Activated T-helper 9 cell treated with anti-CD3 and anti-CD28 coated beads, Interleukin-2, amount 50 U/mL, for 16 hours (primary cell): ENCODE measurements at regions not wholly inside any gene's neighbourhood (a gene's known extent, or its start where the extent isn't known, plus 50 kb on each side); places are given as distances from the start of the nearest gene placed in this dataset.
"Not testable (repeated sequence)": the region's sequence is repeated elsewhere in the genome, so short reads cannot be mapped to it uniquely, and the experiment has no call there.

ENCODE experiments used
- DNase-seq: peaks from one replicate; pipeline ENCODE4 v3.0.0-alpha.2; 2020; ENCODE audit warnings: low read depth

DNA sequence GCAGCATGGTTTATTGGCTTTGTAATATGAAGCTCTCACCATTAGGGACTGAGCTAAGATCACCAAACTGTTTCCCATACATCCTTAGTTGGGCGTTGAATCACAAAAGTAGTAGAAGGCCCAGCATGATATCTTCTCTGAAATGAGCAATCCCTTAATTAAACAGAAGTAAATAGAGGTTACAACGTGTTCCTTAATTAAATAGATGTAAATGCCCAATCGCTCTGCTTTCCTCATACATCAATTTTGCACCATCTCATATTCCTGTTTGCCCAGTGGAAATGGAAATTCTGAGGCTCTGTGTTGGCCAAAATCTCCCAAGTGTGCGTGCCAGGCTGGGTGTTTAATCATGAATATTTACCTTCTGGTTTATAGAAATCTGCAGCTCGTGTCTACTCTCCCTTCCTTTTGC lies 107.4 kb upstream of the FOXB1 start:
- DNase-seq: no peak

DNA sequence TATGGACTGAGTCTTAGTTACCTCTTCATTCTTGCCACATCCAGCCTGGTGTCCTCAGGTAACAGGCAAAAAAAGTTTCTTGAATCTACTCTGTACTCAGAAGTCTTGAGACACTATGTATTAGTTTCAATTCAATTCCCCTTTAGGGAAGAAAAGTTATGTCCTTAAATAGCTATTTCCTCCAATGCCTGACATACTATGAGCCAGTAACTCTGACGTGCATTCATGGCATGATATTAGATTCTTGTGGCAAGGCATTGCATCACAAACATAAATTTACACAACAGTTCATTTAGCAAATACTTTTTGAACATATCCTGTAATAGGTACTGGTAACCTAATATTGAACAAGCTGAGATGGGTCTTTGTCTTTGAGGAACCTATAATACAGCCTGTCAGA lies 109.3 kb upstream of the FOXB1 start:
- no peak for DNase-seq

DNA sequence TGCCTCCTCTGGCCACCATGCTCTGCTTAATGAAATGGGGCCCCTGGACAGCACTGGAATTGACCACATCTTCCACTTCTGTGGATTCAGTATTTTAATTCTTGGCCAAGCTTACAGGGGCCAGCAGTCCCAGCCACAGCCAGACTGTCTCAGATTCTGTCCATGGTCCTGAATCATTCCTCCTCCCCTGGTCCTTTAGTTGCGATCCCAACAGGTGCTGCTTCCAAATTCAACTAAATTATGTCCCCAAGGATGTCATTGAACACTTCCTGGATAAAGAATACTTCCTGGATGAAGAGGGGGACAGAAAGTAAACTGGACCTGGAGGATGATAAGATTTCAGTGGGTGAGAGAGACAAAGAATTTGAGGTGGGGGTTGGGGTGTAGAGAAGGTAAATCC lies 111.1 kb upstream of the FOXB1 start:
- DNase-seq: no peak

DNA sequence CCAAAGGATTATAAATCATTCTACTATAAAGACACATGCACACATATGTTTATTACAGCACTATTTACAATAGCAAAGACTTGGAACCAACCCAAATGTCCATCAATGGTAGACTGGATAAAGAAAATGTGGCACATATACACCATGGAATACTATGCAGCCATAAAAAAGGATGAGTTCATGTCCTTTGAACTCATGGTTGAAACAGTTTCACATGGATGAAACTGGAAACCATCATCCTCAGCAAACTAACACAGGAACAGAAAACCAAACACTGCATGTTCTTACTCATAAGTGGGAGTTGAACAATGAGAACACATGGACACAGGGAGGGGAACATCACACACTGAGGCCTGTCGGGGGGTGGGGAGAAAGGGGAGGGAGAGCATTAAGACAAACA lies 116.2 kb upstream of the FOXB1 start:
- not testable (repeated sequence) for DNase-seq

DNA sequence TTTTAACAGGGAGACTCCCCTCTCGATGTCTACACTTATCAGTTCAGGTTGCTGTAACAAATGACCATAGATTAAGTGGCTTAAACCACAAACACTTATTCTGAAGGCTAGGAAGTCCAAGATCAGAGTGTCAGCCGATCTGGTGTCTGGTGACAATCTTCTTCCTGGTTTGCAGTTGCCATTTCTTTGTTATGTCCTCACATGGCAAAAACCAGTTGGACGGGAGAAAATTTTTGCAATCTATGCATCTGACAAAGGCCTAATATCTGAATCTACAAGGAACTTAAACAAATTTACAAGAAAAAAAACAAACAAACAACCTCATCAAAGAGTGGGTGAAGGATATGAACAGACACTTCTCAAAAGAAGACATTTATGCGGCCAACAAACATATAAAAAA lies 116.9 kb upstream of the FOXB1 start:
- DNase-seq: no peak

DNA sequence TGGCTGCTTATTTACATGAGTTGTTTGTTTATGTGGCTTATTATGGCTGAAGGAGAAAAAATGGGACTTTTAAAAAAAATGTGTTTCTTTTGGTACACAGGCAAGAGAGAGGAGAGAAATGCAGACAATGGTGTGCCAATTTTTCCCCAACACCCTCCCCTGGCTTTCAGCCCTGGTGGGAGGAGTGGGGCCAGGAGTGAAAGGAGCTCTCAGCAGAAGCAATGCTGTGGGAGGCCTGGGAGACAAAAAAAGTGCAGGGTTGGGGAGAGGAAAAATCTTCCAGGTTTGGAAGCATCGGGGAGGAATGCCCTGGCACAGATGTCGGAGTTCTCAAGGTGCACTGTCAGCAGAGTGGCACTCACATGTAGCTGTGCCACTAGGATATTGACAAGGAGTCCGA lies 117.7 kb upstream of the FOXB1 start:
- no peak for DNase-seq

DNA sequence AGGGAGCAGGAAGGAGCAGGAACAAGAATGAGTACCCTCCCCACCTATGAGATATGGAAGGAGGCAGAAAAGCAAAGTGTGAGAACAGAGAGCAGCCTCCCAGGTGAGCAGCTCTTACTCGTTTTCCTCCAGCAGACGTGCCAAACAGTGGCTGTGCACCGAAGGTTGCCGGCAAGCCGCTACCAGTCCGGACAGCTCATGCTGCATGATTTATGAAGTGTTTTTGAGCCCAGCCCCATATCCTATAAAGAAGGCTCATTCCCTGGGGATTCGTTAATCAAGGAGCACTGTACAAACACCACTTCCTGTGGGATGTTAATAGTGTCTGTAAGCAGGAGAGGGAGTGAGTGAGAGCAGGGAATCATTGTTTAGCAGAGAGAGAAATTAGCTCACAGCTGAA lies 118.3 kb upstream of the FOXB1 start:
- no peak for DNase-seq

DNA sequence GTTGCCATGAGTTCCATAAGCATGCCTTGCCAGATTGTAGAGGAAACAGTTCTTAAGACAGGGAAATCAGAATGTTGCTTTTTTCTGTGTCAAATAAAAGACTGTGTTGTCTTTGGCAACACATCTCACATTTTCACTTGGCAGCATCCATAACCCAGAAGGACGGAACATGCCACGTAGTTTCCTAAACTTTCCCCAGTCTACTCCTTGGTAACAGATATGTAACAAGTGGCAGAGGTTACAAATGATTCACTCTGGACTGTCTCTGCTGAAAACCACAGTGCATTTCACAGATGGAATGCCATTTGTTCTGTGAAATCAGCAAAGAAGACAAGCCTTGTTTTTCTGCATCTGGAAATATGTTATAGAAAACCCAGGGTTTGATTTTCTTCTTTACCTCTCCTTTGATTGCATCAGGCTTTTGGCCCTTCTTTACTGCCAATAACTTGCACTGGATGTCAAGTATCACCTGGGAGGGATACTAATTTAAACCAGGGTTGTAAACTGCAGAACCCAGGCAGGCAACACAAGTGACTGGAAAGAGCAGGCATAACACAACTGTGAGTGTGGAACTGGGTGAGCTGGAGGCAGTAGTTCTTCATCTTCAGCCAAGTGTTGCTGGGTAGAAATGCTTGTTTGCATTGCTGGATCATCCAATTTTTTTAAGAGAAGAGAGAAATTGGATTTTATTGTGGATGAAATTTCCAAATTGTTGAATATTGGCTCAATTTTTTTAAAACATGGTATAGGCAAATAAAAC lies 124.4 kb upstream of the FOXB1 start:
- no peak for DNase-seq

DNA sequence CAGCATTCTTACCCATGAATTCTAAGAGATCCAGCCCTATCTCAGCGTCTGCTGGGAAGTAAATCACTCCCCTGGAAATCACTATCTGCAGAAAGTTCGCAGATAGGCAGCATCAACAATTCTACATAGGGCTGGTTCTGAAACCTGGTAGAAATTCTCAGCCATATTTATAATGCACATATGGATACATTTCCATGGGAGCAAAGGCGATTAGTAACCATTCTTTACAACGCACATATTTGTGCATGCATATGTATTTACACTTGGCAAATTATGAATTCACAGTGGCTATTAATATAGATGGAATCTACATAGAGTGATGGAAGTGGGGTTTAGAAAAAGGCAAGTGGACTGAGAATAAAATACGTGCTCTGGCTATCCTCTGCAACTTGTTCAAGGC lies 128.0 kb upstream of the FOXB1 start:
- DNase-seq: no peak

DNA sequence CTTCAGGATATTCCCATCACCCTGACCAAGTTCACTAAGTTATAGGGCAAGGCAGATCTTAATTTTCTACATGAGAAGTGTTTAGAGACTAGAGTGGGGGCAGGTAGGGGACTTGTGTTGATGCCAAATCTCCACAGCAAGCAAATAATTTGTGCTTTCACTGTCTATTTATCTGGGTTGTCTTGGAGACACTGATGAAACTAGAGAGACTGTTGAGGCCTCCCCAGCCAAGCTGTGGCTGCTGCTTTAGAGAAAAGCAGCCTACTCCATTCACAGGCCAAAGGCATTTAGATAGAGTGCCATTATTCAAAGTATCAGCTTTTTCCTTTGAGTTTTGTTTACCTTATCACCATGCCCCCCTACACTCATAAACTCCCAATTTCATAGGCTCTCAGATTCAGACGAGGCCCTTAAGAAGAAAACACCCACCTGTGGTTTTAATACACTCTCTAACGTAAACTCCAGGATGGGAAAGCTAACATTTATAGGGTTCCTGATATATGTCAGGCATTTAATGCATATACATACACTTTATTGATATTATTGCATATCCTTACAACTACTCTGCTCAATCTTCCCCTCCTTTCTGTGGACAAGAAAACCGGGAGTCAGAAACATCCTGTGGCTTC lies 130.4 kb upstream of the FOXB1 start:
- no peak for DNase-seq

DNA sequence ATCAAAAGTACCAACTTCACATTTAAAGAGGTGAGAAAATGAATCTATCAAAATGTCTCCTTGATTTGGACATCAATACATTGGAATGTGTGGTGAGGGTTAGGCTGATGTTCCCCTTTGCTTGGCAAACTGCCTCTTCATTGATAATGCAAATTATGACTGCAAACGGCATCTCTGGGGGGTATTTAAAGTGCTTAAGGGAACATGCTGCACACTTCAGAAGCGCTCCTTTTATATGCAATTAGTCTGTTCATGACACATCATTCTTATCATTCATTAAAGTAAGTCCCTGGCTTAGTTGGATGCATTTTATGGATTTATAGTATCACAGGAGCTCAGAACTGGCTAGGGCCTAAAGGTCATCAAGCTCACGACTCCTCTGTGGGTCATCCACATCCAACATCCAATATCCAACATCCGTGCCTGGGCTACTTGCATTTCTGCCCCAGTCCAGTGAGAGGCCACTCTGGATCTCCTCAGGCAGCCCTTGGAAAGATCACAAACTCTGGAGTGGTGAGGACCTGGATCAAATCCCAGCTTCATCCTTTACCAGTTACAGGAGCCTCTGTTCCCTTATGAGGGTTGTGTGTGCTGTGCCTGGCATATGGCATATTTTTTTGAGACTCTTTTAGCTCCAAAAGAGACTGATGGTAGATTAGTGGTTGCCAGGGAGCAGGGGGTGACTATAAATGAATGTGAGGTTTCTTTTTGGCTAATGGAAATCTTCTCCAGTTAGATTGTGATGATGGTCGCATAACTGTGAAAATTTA lies 136.8 kb upstream of the FOXB1 start:
- no peak for DNase-seq

DNA sequence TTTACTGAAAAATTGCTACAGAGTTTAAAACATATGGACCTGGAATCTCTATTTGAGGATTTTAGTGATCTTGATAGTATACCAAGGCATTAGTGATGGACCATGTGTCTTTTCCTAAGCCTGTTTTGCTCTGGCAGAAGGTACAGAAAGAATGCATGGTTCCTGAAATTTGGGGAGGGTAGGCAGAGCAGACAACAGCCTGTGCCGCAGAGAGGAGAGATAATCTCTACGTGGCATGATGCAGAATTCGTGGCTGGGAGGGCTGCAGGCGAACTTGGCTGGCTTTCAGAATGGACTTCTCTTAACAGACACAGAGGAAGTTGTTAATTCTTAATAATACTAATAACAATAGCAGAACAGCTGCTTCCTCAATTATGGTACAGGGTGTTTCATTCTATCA lies 137.5 kb upstream of the FOXB1 start:
- no peak for DNase-seq

DNA sequence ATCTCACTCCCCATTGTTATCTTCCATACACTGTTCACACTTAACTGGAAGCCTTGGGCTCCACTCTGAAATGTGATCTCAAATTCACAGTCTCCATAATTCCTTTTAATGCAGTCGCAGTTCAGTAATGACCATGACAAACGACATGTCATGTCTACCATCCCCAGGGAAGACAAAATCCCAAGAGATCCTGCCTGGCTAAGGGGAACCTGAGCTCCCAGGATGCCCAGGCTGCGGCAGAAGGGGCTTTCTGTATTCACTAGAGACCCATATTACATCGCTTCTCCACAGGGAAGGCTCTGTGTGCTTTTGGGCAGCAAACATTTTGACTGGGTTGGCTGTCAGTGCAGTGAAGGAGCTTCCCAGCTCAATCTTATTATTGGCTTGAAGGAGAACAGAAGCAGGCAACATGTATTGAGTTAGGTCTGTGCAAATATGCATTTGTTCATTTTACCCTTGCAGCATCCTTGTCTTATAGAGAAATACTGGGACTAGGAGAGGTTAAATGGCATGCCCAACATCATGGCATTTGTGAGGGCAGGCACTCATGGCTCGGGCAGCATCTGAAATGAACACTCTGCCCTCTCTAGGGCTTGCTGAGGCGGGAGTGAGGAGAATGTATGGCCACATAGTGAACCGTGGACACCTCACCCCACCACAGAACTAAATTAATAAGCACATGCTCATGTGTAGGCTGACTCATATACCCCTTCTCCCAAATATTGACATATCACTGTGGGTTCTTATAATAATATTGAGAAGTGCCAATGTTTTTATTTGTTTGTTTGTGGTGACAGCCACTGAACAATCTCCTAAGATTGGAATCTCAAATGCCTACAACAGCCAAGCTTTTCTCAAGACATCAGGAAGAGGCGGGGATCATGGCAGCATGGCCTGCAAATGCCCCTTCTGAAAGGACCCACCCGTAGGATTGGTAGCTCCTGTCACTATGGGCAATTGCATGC lies 141.6 kb upstream of the FOXB1 start:
- no peak for DNase-seq

DNA sequence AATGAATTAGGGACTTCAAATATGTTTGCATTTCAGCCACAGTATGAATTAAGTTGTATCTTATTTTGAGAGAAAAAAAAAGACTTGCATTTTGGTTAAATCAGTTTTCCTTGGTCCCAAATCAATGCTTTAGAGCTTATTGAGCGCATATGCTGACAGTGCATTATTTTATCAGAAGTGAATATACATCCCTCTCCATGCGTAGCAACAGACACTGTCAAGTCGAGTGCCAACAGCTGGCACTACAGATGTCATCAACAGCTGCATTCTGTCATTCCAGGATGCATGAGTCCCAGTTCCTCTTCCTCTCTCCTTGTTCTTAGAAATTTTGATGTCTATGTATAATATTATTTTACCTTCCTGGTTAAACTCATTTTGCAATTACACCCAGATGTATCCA lies 156.1 kb upstream of the FOXB1 start:
- no peak for DNase-seq

DNA sequence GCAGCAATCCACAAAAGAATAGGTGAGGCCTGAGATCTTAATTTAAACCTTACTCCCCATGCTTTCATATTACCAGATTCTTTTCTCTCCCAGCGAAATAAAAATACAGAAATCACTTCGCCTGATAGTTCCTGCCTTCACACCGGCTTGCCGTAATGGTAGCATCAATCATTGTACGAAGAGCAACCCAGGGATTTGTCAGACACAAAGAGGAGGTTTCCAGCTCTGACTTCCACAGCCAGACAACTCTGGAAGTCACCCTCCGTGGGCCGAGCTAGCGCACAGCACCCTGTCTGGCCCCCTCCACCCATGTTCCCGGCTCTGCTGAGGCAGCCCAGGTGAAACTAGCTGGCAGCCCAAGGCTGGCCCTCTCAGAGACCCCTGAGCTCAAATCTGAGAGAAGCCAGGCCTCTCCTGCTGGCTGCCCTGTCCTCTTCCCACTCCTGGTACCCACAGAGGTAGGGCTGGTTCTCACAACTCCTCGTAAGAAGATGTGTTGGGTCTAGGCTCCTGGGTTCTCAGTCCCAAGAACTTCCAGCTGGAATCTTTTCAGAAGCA lies 156.9 kb upstream of the BNIP2 start:
- no peak for DNase-seq

DNA sequence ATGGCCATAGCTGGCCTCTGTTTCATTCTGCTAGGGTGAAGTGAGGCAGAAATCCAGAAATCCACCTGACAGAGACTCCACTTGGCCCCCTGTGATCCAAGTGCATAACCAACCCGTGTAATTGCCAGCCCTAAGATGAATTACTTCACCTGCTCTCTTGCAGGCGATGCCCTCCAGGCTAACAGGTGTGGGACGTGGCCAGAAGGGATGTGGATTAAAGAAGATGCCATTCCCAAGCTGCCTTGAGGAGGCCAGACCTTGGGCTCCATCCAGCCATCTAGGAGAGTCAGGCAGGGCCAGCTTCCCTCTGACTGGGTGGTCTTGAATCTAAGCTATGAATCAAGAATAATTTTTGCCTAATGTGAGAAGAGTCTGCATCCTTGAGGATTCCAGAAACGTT lies 154.5 kb upstream of the BNIP2 start:
- no peak for DNase-seq

DNA sequence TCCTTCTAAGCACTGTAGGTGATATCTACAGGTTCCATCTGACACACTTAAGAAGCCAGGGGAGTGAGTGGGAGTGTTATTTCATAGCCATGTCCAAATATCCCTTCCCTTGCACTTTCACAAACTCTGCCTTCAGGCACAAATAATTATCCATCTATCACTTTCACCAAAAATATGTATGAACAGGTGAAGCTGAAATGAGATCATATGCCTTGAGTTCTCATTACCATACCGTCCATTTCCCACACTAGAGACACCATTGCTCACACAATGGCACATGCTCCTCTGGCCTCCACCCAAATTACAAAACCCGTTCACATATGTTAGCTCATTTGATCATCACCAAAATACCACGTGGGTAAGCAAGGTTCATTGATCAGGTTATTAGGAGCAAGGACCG lies 151.9 kb upstream of the BNIP2 start:
- no peak for DNase-seq

DNA sequence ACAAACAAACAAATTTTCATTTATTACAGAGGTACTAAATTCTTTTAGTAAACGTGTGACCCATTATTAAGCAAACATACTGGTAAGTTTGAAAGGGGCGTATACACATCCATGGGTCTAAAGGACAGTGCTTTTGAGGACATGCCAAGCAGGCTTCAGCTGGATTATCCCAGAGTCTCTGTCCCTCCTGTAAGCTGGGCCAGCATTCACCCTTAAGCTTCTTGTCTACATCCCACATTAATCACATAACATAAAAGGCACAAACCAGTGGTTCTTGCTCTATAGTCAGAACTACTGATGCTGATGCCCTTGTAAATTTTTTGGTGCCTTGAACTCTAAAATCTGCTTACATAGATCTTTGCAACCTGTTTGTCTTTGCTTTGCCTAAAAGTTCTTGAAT lies 150.8 kb upstream of the BNIP2 start:
- DNase-seq: no peak

DNA sequence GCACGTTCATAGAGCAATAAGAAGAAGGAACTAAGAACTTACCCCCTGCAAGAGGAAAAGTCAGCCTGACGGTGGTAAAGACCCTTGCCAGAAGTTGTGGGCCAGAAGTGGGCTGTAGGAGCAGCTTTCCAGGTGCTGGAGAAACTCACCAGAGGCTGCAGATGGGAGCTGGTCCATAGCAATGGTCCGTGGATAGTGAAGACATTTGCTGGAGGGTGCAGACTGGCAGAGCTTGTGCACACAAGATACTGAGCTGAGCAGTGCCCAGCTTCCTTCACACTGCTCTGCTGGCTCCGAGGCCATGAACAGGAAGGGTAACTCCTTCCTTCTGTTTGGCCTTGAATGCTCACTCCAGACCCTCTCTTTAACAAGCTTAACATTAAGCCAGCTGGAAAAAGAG lies 149.8 kb upstream of the BNIP2 start:
- DNase-seq: no peak

DNA sequence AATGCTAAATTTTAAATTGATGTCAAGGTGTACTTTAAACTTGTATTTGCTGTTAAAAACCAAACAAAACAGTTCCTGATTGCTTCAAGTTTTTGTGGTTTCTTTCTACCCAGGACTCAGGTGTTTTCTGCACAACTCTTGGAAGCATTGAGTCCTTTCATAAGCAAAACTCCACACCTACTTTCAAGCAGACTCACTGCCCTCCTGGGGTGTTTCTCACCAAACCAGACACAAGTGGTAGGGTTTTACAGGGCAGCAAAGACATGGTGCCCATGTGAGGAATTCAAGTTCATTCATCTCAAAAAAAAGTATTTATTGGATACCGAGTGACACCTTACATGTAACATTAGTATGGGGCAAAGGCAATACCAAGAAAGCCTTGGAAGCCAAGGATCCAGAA lies 146.7 kb upstream of the BNIP2 start:
- DNase-seq: no peak

DNA sequence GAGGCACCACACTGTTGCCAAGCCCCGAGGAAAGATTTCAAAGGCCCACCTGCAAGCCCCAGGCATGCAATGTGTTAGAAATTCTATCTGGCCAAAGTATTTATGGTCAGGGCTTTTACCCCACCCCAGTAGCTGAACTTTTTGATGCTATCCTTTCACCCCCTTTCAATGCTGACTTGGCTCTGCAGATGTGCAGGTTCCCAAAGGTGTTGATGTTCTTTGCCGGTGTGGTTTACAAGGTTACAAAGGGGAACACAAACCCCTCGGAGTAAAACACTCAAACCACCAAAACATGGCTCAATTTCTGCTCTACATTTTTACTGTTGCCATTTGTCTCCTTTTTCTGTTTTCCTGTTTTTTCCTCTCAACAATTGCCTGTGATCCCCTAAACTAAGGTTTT lies 145.4 kb upstream of the BNIP2 start:
- no peak for DNase-seq

DNA sequence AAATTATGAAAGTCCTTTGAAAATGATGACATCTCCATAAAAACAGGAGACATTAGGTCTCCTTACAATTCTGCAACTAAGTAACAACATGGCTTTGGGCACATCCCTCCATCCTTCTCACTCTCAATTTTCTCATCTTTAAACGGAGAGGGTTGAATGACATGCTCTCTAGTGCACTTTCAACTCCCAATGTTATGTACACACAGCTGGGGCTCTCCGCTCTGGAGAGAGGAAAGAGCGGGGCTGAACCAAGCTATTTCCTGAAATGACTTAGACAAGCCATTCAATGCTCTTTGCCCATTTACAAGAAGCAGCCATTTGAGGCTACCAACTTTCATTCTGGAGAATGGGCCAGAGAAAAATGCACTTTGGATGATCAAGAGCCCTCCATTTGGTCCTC lies 144.2 kb upstream of the BNIP2 start:
- no peak for DNase-seq
